ENCODE measurements at regions not wholly inside any gene's neighbourhood (a gene's known extent, or its start where the extent isn't known, plus 50 kb on each side); places are given as distances from the start of the nearest gene placed in this dataset.

DNA sequence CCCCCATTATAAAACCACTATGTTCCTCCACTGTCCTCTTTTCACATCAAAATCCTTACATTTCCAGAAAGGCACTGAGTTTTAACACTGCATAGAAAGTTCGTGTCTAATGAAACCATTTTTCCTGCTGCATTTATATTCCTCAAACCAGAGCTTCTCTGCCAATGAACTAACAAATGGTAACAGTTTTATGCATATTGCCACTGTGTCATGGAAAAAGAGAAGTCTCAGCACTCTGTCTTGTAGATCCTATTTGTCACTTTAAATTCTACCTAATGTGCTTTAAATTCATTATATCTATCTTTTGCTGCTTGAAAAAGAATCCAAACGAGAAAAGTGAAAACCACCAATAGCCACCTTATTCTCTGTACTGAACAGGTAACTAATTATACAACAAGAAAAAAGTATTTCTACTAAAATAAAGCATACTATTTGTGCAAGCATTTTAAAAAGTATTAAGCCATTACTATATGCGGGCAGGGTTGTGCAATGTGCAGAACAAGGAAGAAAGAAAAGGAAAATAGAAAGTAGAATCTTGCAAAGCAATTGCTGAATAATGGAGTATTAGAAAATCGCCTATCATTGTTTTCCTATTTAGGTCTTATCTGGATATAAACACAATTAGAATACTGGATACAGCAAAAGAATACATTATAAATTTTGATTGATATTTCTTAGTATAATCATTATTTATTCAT lies 328.9 kb downstream of the ZEB2 start:
- CTCF ChIA-PET = no interaction called here
- no peak overlapping the region for H3K4me2 ChIP-seq (replicated peaks; ENCODE audit: low read depth, low read length, poor library complexity, severe bottlenecking)
- WGBS (ENCODE audit: insufficient coverage) = no CpG with 5 or more reads among the region's 4 CpGs

DNA sequence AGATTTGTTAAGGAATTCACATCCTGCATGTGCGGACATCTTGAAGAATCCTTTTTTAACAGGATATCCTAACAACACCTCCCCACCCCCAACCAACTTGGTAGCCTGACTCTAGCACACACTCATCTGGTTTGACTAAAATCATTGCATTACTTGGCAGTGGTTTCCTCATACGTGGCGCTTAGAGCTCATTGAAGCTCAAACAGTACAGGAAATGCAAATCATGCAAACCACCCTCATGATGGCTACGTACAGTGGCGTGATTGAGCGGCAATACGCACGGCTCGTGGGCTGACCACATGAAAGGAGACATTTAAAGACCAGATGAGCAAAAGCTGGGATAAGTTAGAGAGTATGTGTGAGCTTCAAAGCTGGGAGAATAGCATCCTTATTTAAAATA lies 336.2 kb downstream of the ZEB2 start:
- ChIA-PET POLR2A (no interaction called here), CTCF (interaction anchor here (1.0 to 2.0 kb wide), 2 partner anchors 22 to 54 kb away, joined by 3 to 7 read pairs; no protein-coding TSS in a partner anchor)
- WGBS (ENCODE audit: insufficient coverage) = 28% methylated on average over 3 of the region's 9 CpGs
- DNase-seq (peak; percentile 84), ATAC-seq (ENCODE audit: low read depth) (peak; percentile 98)
- peaks cover 0 to 3% of the 10 kb centered on the region in 2 experiments for H3K36me3 ChIP-seq (replicated peaks in 1 of 2; ENCODE audit: control extremely low read depth in 1 of 2, control insufficient read depth in 1 of 2, extremely low read depth in 1 of 2, insufficient read depth in 2 of 2, low read length in 1 of 2)
- Mint-ChIP-seq H3K9me3 (ENCODE audit: insufficient read depth) (no peaks in the 10 kb centered on the region), H3K4me3 (peak overlapping the region; percentile 86), H3K27me3 (no peaks in the 10 kb centered on the region), H3K27ac (no peak overlapping the region), H3K4me1 (peaks cover 27% of the 10 kb centered on the region)
- H3K9ac ChIP-seq (ENCODE audit: low read length) = peak overlapping the region; percentile 36
- TF ChIP-seq, protein P1, sequence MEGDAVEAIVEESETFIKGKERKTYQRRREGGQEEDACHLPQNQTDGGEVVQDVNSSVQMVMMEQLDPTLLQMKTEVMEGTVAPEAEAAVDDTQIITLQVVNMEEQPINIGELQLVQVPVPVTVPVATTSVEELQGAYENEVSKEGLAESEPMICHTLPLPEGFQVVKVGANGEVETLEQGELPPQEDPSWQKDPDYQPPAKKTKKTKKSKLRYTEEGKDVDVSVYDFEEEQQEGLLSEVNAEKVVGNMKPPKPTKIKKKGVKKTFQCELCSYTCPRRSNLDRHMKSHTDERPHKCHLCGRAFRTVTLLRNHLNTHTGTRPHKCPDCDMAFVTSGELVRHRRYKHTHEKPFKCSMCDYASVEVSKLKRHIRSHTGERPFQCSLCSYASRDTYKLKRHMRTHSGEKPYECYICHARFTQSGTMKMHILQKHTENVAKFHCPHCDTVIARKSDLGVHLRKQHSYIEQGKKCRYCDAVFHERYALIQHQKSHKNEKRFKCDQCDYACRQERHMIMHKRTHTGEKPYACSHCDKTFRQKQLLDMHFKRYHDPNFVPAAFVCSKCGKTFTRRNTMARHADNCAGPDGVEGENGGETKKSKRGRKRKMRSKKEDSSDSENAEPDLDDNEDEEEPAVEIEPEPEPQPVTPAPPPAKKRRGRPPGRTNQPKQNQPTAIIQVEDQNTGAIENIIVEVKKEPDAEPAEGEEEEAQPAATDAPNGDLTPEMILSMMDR (IDR thresholded peaks at IDR 0.05) = no peak
- no peak for TF ChIP-seq EZH2 (IDR thresholded peaks at IDR 0.05; ENCODE audit: borderline replicate concordance, insufficient read depth, low read depth, low read length, poor library complexity, severe bottlenecking)
- H3K9me3 ChIP-seq (ENCODE audit: control extremely low read depth in 1 of 3, control insufficient read depth in 2 of 3, insufficient read depth in 1 of 3, low read length in 2 of 3) = peaks cover 0 to 3% (median 0%) of the 10 kb centered on the region in 3 donors
- no peak overlapping the region for H3K27ac ChIP-seq (ENCODE audit: low read length in 2 of 2)
- peak overlapping the region in 4 of 5 experiments; percentile 6 to 32 (median 22) for H3K4me3 ChIP-seq (ENCODE audit: control extremely low read depth in 1 of 5, extremely low read depth in 1 of 5, insufficient read depth in 1 of 5, low read depth in 2 of 5, low read length in 4 of 5)
- H3K4me2 ChIP-seq (replicated peaks; ENCODE audit: low read depth, low read length, poor library complexity, severe bottlenecking) = peak overlapping the region; percentile 59
- H4K20me1 ChIP-seq (ENCODE audit: control insufficient read depth, insufficient read depth, low read length, poor library complexity, severe bottlenecking) = no peaks in the 10 kb centered on the region
- no peaks in the 10 kb centered on the region for H3K79me2 ChIP-seq (ENCODE audit: control insufficient read depth, insufficient read depth, low read length)
- H2AFZ ChIP-seq (ENCODE audit: insufficient read depth, low read depth, low read length, poor library complexity, severe bottlenecking) = peak overlapping the region; percentile 41
- peaks cover 8 to 22% of the 10 kb centered on the region in 2 donors for H3K4me1 ChIP-seq (ENCODE audit: control insufficient read depth in 2 of 2, insufficient read depth in 2 of 2, low read length in 2 of 2)
- intact Hi-C loops (cut with micrococcal nuclease) = loop anchor here (5.0 to 10.0 kb wide), 3 partner anchors 59 to 201 kb away; a partner anchor contains a TSS
- H3K27me3 ChIP-seq (replicated peaks in 1 of 4; ENCODE audit: control extremely low read depth in 1 of 4, control insufficient read depth in 3 of 4, insufficient read depth in 4 of 4, low read length in 3 of 4) = no peaks in the 10 kb centered on the region

More for the DNA sequence above, 328.9 kb downstream of the ZEB2 start:
- no peak for DNase-seq
- Histone ChIP-seq H4K20me1 (ENCODE audit: control insufficient read depth, insufficient read depth, low read length, poor library complexity, severe bottlenecking) (no peaks in the 10 kb centered on the region), H3K4me3 (ENCODE audit: control extremely low read depth in 1 of 5, extremely low read depth in 1 of 5, insufficient read depth in 1 of 5, low read depth in 2 of 5, low read length in 4 of 5) (no peak overlapping the region), H3K36me3 (replicated peaks in 1 of 2; ENCODE audit: control extremely low read depth in 1 of 2, control insufficient read depth in 1 of 2, extremely low read depth in 1 of 2, insufficient read depth in 2 of 2, low read length in 1 of 2) (peaks cover 0 to 3% of the 10 kb centered on the region in 2 experiments), H2AFZ (ENCODE audit: insufficient read depth, low read depth, low read length, poor library complexity, severe bottlenecking) (no peak overlapping the region), H3K4me1 (ENCODE audit: control insufficient read depth in 2 of 2, insufficient read depth in 2 of 2, low read length in 2 of 2) (peaks cover 0 to 4% of the 10 kb centered on the region in 2 donors), H3K79me2 (ENCODE audit: control insufficient read depth, insufficient read depth, low read length) (no peaks in the 10 kb centered on the region), H3K9ac (ENCODE audit: low read length) (no peak overlapping the region), H3K27me3 (replicated peaks in 1 of 4; ENCODE audit: control extremely low read depth in 1 of 4, control insufficient read depth in 3 of 4, insufficient read depth in 4 of 4, low read length in 3 of 4) (no peaks in the 10 kb centered on the region), H3K27ac (ENCODE audit: low read length in 2 of 2) (no peak overlapping the region), H3K9me3 (ENCODE audit: control extremely low read depth in 1 of 3, control insufficient read depth in 2 of 3, insufficient read depth in 1 of 3, low read length in 2 of 3) (no peaks in the 10 kb centered on the region)
- ATAC-seq (ENCODE audit: low read depth) = no peak
- POLR2A ChIA-PET = no interaction called here
- Mint-ChIP-seq H3K27ac (no peak overlapping the region), H3K4me1 (peaks cover 12% of the 10 kb centered on the region), H3K9me3 (ENCODE audit: insufficient read depth) (no peaks in the 10 kb centered on the region), H3K4me3 (no peak overlapping the region), H3K27me3 (no peaks in the 10 kb centered on the region)
- TF ChIP-seq, protein P1 (IDR thresholded peaks at IDR 0.05) = no peak
- TF ChIP-seq EZH2 (IDR thresholded peaks at IDR 0.05; ENCODE audit: borderline replicate concordance, insufficient read depth, low read depth, low read length, poor library complexity, severe bottlenecking) = no peak
- intact Hi-C loops (cut with micrococcal nuclease) = no loop called here
